ENCODE measurements at regions not wholly inside any gene's neighbourhood (a gene's known extent, or its start where the extent isn't known, plus 50 kb on each side); places are given as distances from the start of the nearest gene placed in this dataset.

DNA sequence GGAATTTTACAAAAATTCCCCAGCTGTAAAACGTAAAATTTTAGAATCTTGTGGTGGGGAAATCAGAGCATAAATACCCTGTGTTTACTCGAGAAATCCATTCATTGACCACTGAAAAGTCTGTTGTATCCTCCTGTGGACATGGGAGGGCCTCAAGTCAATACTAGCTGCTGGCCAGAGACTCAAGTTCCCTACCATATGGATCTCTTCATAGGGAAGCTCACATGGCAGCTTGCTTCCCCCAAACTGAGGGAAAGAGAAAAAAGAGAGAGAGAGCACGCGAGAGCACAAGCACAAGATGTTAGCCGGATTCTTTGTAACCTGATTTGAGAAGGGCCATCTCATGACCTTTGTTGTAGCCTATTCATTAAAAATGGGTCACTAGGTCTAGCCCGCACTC lies 591.9 kb downstream of the LRRC70 start:
- Histone ChIP-seq H3K9me3 (ENCODE audit: control insufficient read depth in 2 of 2, insufficient read depth in 1 of 2, low read depth in 1 of 2, low read length in 1 of 2) (peaks cover 0 to 2% of the 10 kb centered on the region in 2 donors), H3K4me1 (ENCODE audit: control insufficient read depth in 2 of 2, insufficient read depth in 2 of 2, low read length in 1 of 2) (no peaks in the 10 kb centered on the region), H3K27me3 (ENCODE audit: control insufficient read depth in 1 of 2, insufficient read depth in 2 of 2, low read length in 2 of 2) (no peaks in the 10 kb centered on the region), H3K36me3 (ENCODE audit: control insufficient read depth in 2 of 2, insufficient read depth in 2 of 2, low read length in 1 of 2) (no peaks in the 10 kb centered on the region), H3K27ac (ENCODE audit: low read depth in 2 of 2, low read length in 1 of 2) (no peak overlapping the region), H3K4me3 (ENCODE audit: low read depth in 1 of 2, low read length in 2 of 2) (no peak overlapping the region)
- WGBS, 2 donors = 58 to 64% methylated on average over 6 of the region's 6 CpGs

DNA sequence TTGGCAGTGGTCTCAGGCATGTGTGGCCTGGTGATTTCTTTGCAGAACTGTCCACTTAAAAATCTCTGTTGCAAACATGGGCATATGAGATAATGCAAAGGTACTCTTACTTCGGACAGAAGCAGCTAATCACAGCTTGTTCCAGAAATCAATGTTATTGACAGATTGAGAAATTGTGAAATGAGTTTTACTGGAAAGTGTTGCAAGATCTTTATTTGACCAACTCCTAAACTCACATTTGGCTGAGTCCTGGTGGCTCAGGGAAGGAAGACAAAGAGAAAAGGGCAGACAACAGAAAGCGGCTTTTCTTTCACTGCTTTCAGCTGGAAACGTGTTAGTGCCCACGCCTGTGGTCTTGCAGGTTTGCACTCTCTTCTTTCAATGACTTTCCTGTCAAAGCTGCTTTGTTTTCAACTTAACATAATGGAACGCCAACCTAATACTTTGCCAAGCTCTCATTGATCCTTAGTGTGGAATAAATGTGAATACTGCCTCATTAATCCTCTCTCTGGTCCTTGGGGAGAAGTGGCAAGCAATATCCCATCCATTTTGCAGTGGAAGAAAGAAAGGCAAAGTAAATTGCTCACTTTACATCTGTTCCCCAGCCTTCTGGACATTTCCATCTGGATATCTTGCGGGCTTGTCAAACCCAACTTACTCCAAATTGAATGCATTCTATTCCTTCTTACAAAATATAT lies 586.4 kb downstream of the LRRC70 start:
- Histone ChIP-seq H3K27me3 (ENCODE audit: control insufficient read depth in 1 of 2, insufficient read depth in 2 of 2, low read length in 2 of 2) (no peaks in the 10 kb centered on the region), H3K4me1 (ENCODE audit: control insufficient read depth in 2 of 2, insufficient read depth in 2 of 2, low read length in 1 of 2) (no peaks in the 10 kb centered on the region), H3K36me3 (ENCODE audit: control insufficient read depth in 2 of 2, insufficient read depth in 2 of 2, low read length in 1 of 2) (no peaks in the 10 kb centered on the region), H3K4me3 (ENCODE audit: low read depth in 1 of 2, low read length in 2 of 2) (no peak overlapping the region), H3K27ac (ENCODE audit: low read depth in 2 of 2, low read length in 1 of 2) (no peak overlapping the region), H3K9me3 (ENCODE audit: control insufficient read depth in 2 of 2, insufficient read depth in 1 of 2, low read depth in 1 of 2, low read length in 1 of 2) (no peaks in the 10 kb centered on the region)
- 55 to 61% methylated on average over 6 of the region's 6 CpGs for WGBS, 2 donors

DNA sequence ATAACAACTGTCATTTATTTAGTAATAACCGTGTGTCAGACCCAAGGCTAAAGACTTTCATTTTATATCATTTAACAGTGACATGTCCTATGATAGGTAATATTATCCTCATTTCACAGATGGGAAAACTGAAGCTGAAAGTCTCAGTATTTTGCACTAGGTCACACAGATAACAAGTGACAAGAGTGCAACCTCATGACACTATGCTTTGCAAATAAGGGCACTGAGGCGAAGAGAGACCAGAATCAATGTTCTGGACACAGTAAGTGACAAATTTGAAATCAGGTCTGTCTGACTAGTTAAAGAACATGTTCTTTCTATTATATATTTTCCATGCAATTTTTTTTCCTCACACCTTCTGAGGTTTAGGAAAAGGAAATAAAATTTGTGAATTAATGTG lies 585.7 kb downstream of the LRRC70 start:
- whole genome bisulfite sequencing, 2 donors = 55 to 93% methylated on average over 2 of the region's 2 CpGs
- Histone ChIP-seq H3K27me3 (ENCODE audit: control insufficient read depth in 1 of 2, insufficient read depth in 2 of 2, low read length in 2 of 2) (no peaks in the 10 kb centered on the region), H3K36me3 (ENCODE audit: control insufficient read depth in 2 of 2, insufficient read depth in 2 of 2, low read length in 1 of 2) (no peaks in the 10 kb centered on the region), H3K4me1 (ENCODE audit: control insufficient read depth in 2 of 2, insufficient read depth in 2 of 2, low read length in 1 of 2) (no peaks in the 10 kb centered on the region), H3K9me3 (ENCODE audit: control insufficient read depth in 2 of 2, insufficient read depth in 1 of 2, low read depth in 1 of 2, low read length in 1 of 2) (no peaks in the 10 kb centered on the region), H3K4me3 (ENCODE audit: low read depth in 1 of 2, low read length in 2 of 2) (no peak overlapping the region), H3K27ac (ENCODE audit: low read depth in 2 of 2, low read length in 1 of 2) (no peak overlapping the region)

DNA sequence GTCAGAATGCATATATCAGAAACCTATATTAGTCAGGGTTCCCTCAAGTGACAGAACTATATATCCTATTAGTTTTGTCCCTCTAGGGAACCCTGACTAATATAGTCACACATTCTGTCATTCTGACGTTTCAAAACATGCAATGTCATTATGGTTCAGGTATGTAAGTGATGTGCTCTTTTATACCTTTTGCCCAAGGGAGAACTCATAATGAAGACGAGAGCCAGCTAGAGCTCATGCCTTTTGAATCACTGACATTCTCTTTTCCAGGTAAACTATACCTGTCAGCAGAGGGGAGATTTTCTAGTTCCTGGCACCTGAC lies 576.7 kb downstream of the LRRC70 start:
- Histone ChIP-seq H3K4me1 (ENCODE audit: control insufficient read depth in 2 of 2, insufficient read depth in 2 of 2, low read length in 1 of 2) (no peaks in the 10 kb centered on the region), H3K36me3 (ENCODE audit: control insufficient read depth in 2 of 2, insufficient read depth in 2 of 2, low read length in 1 of 2) (no peaks in the 10 kb centered on the region), H3K9me3 (ENCODE audit: control insufficient read depth in 2 of 2, insufficient read depth in 1 of 2, low read depth in 1 of 2, low read length in 1 of 2) (no peaks in the 10 kb centered on the region), H3K4me3 (ENCODE audit: low read depth in 1 of 2, low read length in 2 of 2) (no peak overlapping the region), H3K27ac (ENCODE audit: low read depth in 2 of 2, low read length in 1 of 2) (no peak overlapping the region), H3K27me3 (ENCODE audit: control insufficient read depth in 1 of 2, insufficient read depth in 2 of 2, low read length in 2 of 2) (no peaks in the 10 kb centered on the region)
- 37 to 55% methylated on average over 2 of the region's 2 CpGs for WGBS, 2 donors

DNA sequence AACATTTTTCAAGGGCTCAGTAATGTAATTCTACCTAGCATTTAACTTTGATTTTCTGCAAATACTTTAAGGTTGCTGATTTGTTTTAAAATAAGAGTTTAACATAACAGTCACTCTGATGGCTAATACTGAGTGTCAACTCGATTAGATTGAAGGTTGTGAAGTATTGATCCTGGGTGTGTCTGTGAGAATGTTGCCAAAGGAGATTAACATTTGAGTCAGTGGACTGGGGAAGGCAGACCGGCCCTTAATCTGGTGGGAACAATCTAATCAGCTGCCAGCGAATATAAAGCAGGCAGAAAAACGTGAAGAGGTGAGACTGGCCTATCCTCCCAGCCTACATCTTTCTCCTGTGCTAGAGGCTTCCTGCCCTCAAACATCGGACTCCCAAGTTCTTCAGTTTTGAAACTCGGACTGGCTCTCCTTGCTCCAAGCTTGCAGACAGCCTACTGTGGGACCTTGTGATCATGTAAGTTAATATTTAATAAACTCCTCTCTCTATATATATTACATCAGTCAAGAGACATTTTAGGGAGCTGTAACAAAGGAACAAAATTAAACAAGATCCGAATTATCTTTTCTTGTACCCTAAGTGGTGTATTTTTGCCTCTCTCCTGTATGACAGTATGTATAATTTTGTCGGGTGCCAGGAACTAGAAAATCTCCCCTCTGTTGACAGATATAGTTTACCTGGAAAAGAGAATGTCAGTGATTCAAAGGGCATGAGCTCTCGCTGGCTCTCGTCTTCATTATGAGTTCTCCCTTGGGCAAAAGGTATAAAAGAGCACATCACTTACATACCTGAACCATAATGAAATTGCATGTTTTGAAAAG lies 576.1 kb downstream of the LRRC70 start:
- no peak overlapping the region for H3K27ac ChIP-seq (ENCODE audit: low read depth in 2 of 2, low read length in 1 of 2)
- 54 to 64% methylated on average over 10 of the region's 10 CpGs for WGBS, 2 donors
- no peaks in the 10 kb centered on the region for H3K36me3 ChIP-seq (ENCODE audit: control insufficient read depth in 2 of 2, insufficient read depth in 2 of 2, low read length in 1 of 2)
- H3K4me3 ChIP-seq (ENCODE audit: low read depth in 1 of 2, low read length in 2 of 2) = no peak overlapping the region
- H3K4me1 ChIP-seq (ENCODE audit: control insufficient read depth in 2 of 2, insufficient read depth in 2 of 2, low read length in 1 of 2) = no peaks in the 10 kb centered on the region
- no peaks in the 10 kb centered on the region for H3K27me3 ChIP-seq (ENCODE audit: control insufficient read depth in 1 of 2, insufficient read depth in 2 of 2, low read length in 2 of 2)
- no peaks in the 10 kb centered on the region for H3K9me3 ChIP-seq (ENCODE audit: control insufficient read depth in 2 of 2, insufficient read depth in 1 of 2, low read depth in 1 of 2, low read length in 1 of 2)

DNA sequence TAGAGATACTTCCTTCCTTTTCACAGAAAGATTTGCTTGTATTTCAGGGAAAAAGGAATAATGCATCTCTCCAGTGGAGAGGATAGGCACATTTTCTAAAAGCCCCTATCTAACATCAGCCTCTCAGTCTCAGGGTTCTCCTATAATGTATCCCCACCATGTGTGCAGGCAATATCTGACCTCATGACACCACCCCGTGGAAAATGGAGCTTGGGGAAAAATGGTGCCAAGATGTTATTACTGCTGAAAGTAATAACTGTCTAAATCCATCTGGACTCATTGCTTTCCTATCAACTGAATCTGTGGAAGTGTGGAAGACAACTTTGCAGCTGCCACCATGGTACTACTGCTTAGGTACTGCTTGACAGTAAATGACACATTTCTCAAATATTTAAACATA lies 574.3 kb downstream of the LRRC70 start:
- Histone ChIP-seq H3K27me3 (ENCODE audit: control insufficient read depth in 1 of 2, insufficient read depth in 2 of 2, low read length in 2 of 2) (no peaks in the 10 kb centered on the region), H3K4me3 (ENCODE audit: low read depth in 1 of 2, low read length in 2 of 2) (no peak overlapping the region), H3K36me3 (ENCODE audit: control insufficient read depth in 2 of 2, insufficient read depth in 2 of 2, low read length in 1 of 2) (no peaks in the 10 kb centered on the region), H3K27ac (ENCODE audit: low read depth in 2 of 2, low read length in 1 of 2) (no peak overlapping the region), H3K4me1 (ENCODE audit: control insufficient read depth in 2 of 2, insufficient read depth in 2 of 2, low read length in 1 of 2) (no peaks in the 10 kb centered on the region), H3K9me3 (ENCODE audit: control insufficient read depth in 2 of 2, insufficient read depth in 1 of 2, low read depth in 1 of 2, low read length in 1 of 2) (no peaks in the 10 kb centered on the region)
- WGBS, 2 donors = 42 to 57% methylated on average over 1 of the region's 1 CpG

DNA sequence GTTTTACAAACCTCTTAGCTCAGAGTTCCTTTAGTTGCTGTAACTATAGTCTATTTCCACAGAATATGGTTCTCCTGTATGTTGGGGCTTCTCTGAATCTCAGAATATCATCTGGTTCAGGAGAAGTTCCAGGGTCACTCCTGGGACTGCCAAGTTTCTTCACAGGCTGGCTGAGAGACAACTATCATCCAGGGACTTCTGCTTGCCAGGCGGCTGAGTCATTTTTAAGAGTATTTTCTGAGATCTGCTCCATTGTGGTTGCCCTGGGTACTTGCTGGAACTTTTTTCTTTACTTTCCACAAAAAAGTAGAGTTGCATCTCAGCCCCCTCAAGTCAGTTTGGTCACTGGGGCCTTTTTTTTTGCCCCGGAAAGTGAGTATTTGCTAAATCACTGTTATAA lies 566.5 kb downstream of the LRRC70 start:
- no peaks in the 10 kb centered on the region for H3K27me3 ChIP-seq (ENCODE audit: control insufficient read depth in 1 of 2, insufficient read depth in 2 of 2, low read length in 2 of 2)
- WGBS, 2 donors = 79 to 86% methylated on average over 2 of the region's 2 CpGs
- H3K36me3 ChIP-seq (ENCODE audit: control insufficient read depth in 2 of 2, insufficient read depth in 2 of 2, low read length in 1 of 2) = no peaks in the 10 kb centered on the region

DNA sequence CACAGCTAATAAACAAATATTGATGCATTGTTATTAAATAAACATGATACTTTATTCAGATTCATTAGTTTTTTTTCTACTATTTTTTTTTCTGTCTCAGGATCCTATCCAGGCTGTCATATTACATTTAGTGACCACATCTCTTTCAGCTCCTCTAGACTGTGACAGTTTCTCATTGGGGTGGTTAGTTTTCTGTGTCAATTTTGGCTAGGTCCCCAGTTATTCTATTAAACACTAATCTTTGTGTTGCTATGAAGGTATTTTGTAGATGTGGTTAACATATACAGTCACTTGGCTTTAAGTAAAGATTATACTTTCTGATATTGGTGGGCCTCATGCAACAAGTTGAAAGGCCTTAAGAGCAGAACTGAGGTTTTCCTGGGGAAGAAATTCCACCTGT lies 563.0 kb downstream of the LRRC70 start:
- no peak overlapping the region for H3K27ac ChIP-seq (ENCODE audit: low read depth in 2 of 2, low read length in 1 of 2)
- H3K27me3 ChIP-seq (ENCODE audit: control insufficient read depth in 1 of 2, insufficient read depth in 2 of 2, low read length in 2 of 2) = no peaks in the 10 kb centered on the region
- no peaks in the 10 kb centered on the region for H3K9me3 ChIP-seq (ENCODE audit: control insufficient read depth in 2 of 2, insufficient read depth in 1 of 2, low read depth in 1 of 2, low read length in 1 of 2)
- no peak overlapping the region for H3K4me3 ChIP-seq (ENCODE audit: low read depth in 1 of 2, low read length in 2 of 2)
- no peaks in the 10 kb centered on the region for H3K36me3 ChIP-seq (ENCODE audit: control insufficient read depth in 2 of 2, insufficient read depth in 2 of 2, low read length in 1 of 2)
- H3K4me1 ChIP-seq (ENCODE audit: control insufficient read depth in 2 of 2, insufficient read depth in 2 of 2, low read length in 1 of 2) = no peaks in the 10 kb centered on the region

More for the DNA sequence above, 566.5 kb downstream of the LRRC70 start:
- H3K27ac ChIP-seq (ENCODE audit: low read depth in 2 of 2, low read length in 1 of 2) = no peak overlapping the region
- H3K4me1 ChIP-seq (ENCODE audit: control insufficient read depth in 2 of 2, insufficient read depth in 2 of 2, low read length in 1 of 2) = no peaks in the 10 kb centered on the region
- no peak overlapping the region for H3K4me3 ChIP-seq (ENCODE audit: low read depth in 1 of 2, low read length in 2 of 2)
- no peaks in the 10 kb centered on the region for H3K9me3 ChIP-seq (ENCODE audit: control insufficient read depth in 2 of 2, insufficient read depth in 1 of 2, low read depth in 1 of 2, low read length in 1 of 2)

DNA sequence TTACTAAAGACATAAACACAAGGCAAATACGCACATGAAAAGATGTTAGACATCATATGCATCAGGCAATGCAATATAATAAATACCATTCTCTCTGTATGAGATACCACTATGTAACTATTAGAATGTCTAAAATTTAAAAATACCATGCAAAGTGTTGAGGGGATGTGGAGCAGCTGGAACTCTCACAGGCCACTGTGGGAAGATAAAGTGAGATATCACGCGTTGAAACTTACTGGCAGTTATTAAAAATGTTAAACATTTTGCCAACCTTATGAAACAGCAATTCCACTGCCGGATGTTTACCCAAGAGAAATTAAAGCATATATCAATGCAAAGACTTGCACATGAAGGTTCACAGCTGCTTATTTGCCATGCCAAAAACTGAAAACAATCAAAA lies 556.7 kb downstream of the LRRC70 start:
- Histone ChIP-seq H3K9me3 (ENCODE audit: control insufficient read depth in 2 of 2, insufficient read depth in 1 of 2, low read depth in 1 of 2, low read length in 1 of 2) (no peaks in the 10 kb centered on the region), H3K27ac (ENCODE audit: low read depth in 2 of 2, low read length in 1 of 2) (no peak overlapping the region), H3K27me3 (ENCODE audit: control insufficient read depth in 1 of 2, insufficient read depth in 2 of 2, low read length in 2 of 2) (no peaks in the 10 kb centered on the region), H3K4me3 (ENCODE audit: low read depth in 1 of 2, low read length in 2 of 2) (no peak overlapping the region), H3K36me3 (ENCODE audit: control insufficient read depth in 2 of 2, insufficient read depth in 2 of 2, low read length in 1 of 2) (no peaks in the 10 kb centered on the region), H3K4me1 (ENCODE audit: control insufficient read depth in 2 of 2, insufficient read depth in 2 of 2, low read length in 1 of 2) (no peaks in the 10 kb centered on the region)
- 67 to 70% methylated on average over 4 of the region's 4 CpGs for WGBS, 2 donors

Data from esophagus (tissue), 2 donors.